Activated gamma-delta T cell treated with Interleukin-2 at 50 U/mL for 16 hours (primary cell): ENCODE measurements at regions not wholly inside any gene's neighbourhood (a gene's known extent, or its start where the extent isn't known, plus 50 kb on each side); places are given as distances from the start of the nearest gene placed in this dataset.
"Not testable (repeated sequence)": the region's sequence is repeated elsewhere in the genome, so short reads cannot be mapped to it uniquely, and the experiment has no call there.

Experiments used
- DNase-seq: peaks from one replicate; pipeline ENCODE4 v3.0.0-alpha.2; 2020

- DNase-seq = not testable (repeated sequence)
Observed at GRCh38 chr15:84550503-84550902, 50.3 kb upstream of the ZSCAN2 start.
